KMS-11 (cell line): ENCODE measurements at regions not wholly inside any gene's neighbourhood (a gene's known extent, or its start where the extent isn't known, plus 50 kb on each side); places are given as distances from the start of the nearest gene placed in this dataset.

Source experiments
- H2AFZ ChIP-seq: fragments of 200-600 bp; sonication (generic); 2 replicates; pipeline ENCODE4 v1.6.1; 2016; ENCODE audit warnings: antibody characterized with exemption, mixed run types, low read depth
- H3K27ac ChIP-seq: fragments of 200-600 bp; sonication (generic); 2 replicates; pipeline ENCODE4 v1.6.1; 2016; ENCODE audit warnings: mild to moderate bottlenecking, mixed run types
- H3K27me3 ChIP-seq: fragments of 200-600 bp; sonication (generic); 2 replicates; pipeline ENCODE4 v1.6.1; 2017; ENCODE audit warnings: mild to moderate bottlenecking, low read depth, mixed run types, moderate library complexity; ENCODE audit not compliant: insufficient read depth
- H3K36me3 ChIP-seq: fragments of 200-600 bp; sonication (generic); 2 replicates; pipeline ENCODE4 v1.6.1; 2017; ENCODE audit warnings: mild to moderate bottlenecking, mixed run types; ENCODE audit not compliant: insufficient read depth
- H3K4me1 ChIP-seq: fragments of 200-600 bp; sonication (generic); 2 replicates; pipeline ENCODE4 v1.6.1; 2016; ENCODE audit warnings: mild to moderate bottlenecking, low read depth, mixed run types; ENCODE audit not compliant: poor library complexity, severe bottlenecking
- H3K4me2 ChIP-seq: fragments of 200-600 bp; sonication (generic); 2 replicates; pipeline ENCODE4 v1.7.0; 2016; ENCODE audit warnings: mild to moderate bottlenecking, mixed run types
- H3K4me3 ChIP-seq: fragments of 200-600 bp; sonication (generic); IDR thresholded peaks from 2 replicates; pipeline ENCODE4 v1.6.1; 2017; ENCODE audit warnings: low read depth, low read length, mixed read lengths; ENCODE audit not compliant: insufficient read depth
- H3K79me2 ChIP-seq: fragments of 200-600 bp; sonication (generic); 2 replicates; pipeline ENCODE4 v1.6.1; 2016; ENCODE audit warnings: low read depth, mixed run types; ENCODE audit not compliant: insufficient read depth
- H3K9ac ChIP-seq: fragments of 200-600 bp; sonication (generic); 2 replicates; pipeline ENCODE4 v1.6.1; 2016; ENCODE audit warnings: mild to moderate bottlenecking, mixed run types
- H4K20me1 ChIP-seq: fragments of 200-600 bp; sonication (generic); 2 replicates; pipeline ENCODE4 v1.6.1; 2016; ENCODE audit warnings: mild to moderate bottlenecking, mixed run types; ENCODE audit not compliant: insufficient read depth
- CTCF ChIP-seq: fragments of 200-600 bp; sonication (generic); conservative IDR thresholded peaks from 2 replicates; pipeline ENCODE4 v1.6.1; 2017; ENCODE audit warnings: low read depth, mild to moderate bottlenecking, antibody characterized with exemption, low read length, moderate library complexity, mixed read lengths

GRCh38 chr6:165830761-165831160 lies 167.7 kb upstream of the PDE10A start:
- H3K36me3 ChIP-seq = no peaks in the 10 kb centered on the region
- no peak overlapping the region for H3K9ac ChIP-seq
- no peak overlapping the region for H2AFZ ChIP-seq
- no peaks in the 10 kb centered on the region for H3K79me2 ChIP-seq
- H3K4me2 ChIP-seq = no peak overlapping the region
- H4K20me1 ChIP-seq = no peaks in the 10 kb centered on the region
- H3K27me3 ChIP-seq = no peaks in the 10 kb centered on the region
- H3K27ac ChIP-seq = no peak overlapping the region
- H3K4me1 ChIP-seq = no peaks in the 10 kb centered on the region
- TF ChIP-seq CTCF = no peak
- no peak overlapping the region for H3K4me3 ChIP-seq

DNA sequence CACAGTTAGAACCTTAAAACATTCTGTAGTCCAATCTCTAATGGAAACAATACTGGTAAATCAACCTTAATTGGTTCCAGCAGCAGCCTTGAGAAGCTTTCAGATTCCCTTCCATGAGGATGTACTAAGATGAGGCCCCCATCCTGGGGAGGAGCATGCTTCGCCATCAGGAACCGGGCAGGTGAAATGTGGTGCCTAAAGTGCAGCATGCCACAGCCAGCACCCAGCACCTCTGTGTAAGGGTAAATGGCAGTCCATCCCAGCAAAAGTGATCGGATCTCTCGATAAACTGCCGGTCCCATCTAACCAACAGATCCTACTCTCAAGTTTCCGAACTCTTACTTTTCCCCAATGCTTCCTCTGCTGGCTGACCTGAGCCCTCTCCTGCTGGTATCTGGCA lies 166.3 kb upstream of the PDE10A start:
- H3K79me2 ChIP-seq = no peaks in the 10 kb centered on the region
- no peak overlapping the region for H3K4me3 ChIP-seq
- no peaks in the 10 kb centered on the region for H4K20me1 ChIP-seq
- H2AFZ ChIP-seq = no peak overlapping the region
- no peaks in the 10 kb centered on the region for H3K27me3 ChIP-seq
- H3K9ac ChIP-seq = no peak overlapping the region
- H3K36me3 ChIP-seq = no peaks in the 10 kb centered on the region
- H3K4me1 ChIP-seq = no peaks in the 10 kb centered on the region
- no peak overlapping the region for H3K27ac ChIP-seq
- no peak for TF ChIP-seq CTCF
- no peak overlapping the region for H3K4me2 ChIP-seq

DNA sequence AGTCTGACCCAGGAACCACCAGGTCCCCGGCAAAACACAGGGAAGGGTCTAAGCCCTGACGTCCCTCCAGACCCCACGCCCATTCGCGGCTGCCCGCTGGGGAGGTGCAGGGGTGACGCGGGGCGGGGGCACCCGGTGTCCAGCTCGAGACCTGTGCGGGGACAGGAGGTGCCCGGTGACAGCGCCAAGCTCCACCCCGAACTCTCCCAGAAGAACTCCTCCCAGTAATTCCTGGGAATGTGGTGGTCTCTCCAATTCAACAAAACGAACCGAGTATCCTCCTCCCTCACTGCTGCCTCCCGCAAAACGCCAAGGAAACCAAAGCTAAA lies 164.1 kb upstream of the PDE10A start:
- no peak overlapping the region for H3K27ac ChIP-seq
- no peak overlapping the region for H3K9ac ChIP-seq
- H3K27me3 ChIP-seq = no peaks in the 10 kb centered on the region
- H4K20me1 ChIP-seq = no peaks in the 10 kb centered on the region
- H2AFZ ChIP-seq = no peak overlapping the region
- H3K4me2 ChIP-seq = no peak overlapping the region
- H3K79me2 ChIP-seq = no peaks in the 10 kb centered on the region
- H3K36me3 ChIP-seq = no peaks in the 10 kb centered on the region
- TF ChIP-seq CTCF = no peak
- no peak overlapping the region for H3K4me3 ChIP-seq
- no peaks in the 10 kb centered on the region for H3K4me1 ChIP-seq

- H2AFZ ChIP-seq = no peak overlapping the region
- H3K36me3 ChIP-seq = no peaks in the 10 kb centered on the region
- no peak for TF ChIP-seq CTCF
- H3K4me1 ChIP-seq = no peaks in the 10 kb centered on the region
- no peaks in the 10 kb centered on the region for H4K20me1 ChIP-seq
- H3K4me3 ChIP-seq = no peak overlapping the region
- H3K79me2 ChIP-seq = no peaks in the 10 kb centered on the region
- H3K9ac ChIP-seq = no peak overlapping the region
- no peak overlapping the region for H3K4me2 ChIP-seq
- no peak overlapping the region for H3K27ac ChIP-seq
- H3K27me3 ChIP-seq = no peaks in the 10 kb centered on the region
These were observed 163.6 kb upstream of the PDE10A start for GRCh38 chr6:165826487-165827189.
